Prostate gland (tissue), 2 donors: ENCODE measurements at regions not wholly inside any gene's neighbourhood (a gene's known extent, or its start where the extent isn't known, plus 50 kb on each side); places are given as distances from the start of the nearest gene placed in this dataset.

Source experiments
- POLR2A ChIP-seq: fragments of 450-650 bp; IDR thresholded peaks from one replicate; pipeline ENCODE4 v1.6.1; 2016; ENCODE audit warnings: antibody characterized with exemption, mild to moderate bottlenecking
- POLR2AphosphoS5 ChIP-seq: sonication (generic); formaldehyde crosslinking; IDR thresholded peaks from one replicate; pipeline ENCODE4 v1.6.1; 2017; ENCODE audit warnings: antibody characterized with exemption
- TF ChIP-seq, protein P1 (sequence below), 4 experiments: fragments of 200-600 bp in 2 of 4; fragments of 450-650 bp in 2 of 4; sonication (generic) in 2 of 4; IDR thresholded peaks; 1 replicate in 3 of 4; 2 replicates in 1 of 4; pipeline ENCODE4 v1.5.1; 2016 to 2019; ENCODE audit warnings: antibody characterized with exemption in 4 of 4, mild to moderate bottlenecking in 2 of 4, moderate library complexity in 2 of 4

DNA sequence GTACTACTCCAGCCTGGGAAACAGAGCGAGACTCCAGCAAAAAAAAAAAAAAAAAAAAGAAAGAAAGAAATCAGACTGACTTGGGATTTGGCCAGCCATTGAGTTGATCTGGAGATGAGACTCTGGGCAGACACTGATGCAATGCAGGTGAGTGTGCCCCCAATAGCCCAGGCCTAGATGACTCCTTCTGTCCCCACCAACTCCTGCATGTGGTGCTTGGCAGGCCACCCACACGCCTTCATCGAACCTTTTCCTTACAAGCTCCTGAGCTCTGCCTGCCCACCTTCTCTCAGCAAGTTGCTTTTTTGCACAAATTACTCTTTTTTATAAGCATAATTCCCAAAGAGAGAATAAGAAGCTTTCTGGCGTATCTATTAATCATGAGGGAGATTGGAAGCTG lies 97.9 kb upstream of the MBNL2 start:
- TF ChIP-seq, protein P1, sequence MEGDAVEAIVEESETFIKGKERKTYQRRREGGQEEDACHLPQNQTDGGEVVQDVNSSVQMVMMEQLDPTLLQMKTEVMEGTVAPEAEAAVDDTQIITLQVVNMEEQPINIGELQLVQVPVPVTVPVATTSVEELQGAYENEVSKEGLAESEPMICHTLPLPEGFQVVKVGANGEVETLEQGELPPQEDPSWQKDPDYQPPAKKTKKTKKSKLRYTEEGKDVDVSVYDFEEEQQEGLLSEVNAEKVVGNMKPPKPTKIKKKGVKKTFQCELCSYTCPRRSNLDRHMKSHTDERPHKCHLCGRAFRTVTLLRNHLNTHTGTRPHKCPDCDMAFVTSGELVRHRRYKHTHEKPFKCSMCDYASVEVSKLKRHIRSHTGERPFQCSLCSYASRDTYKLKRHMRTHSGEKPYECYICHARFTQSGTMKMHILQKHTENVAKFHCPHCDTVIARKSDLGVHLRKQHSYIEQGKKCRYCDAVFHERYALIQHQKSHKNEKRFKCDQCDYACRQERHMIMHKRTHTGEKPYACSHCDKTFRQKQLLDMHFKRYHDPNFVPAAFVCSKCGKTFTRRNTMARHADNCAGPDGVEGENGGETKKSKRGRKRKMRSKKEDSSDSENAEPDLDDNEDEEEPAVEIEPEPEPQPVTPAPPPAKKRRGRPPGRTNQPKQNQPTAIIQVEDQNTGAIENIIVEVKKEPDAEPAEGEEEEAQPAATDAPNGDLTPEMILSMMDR (IDR thresholded peaks at IDR 0.05): no peak
- no peak for TF ChIP-seq POLR2A
- no peak for TF ChIP-seq POLR2AphosphoS5
